ENCODE measurements at regions not wholly inside any gene's neighbourhood (a gene's known extent, or its start where the extent isn't known, plus 50 kb on each side); places are given as distances from the start of the nearest gene placed in this dataset.

GRCh38 chr3:13688824-13689223 is 139.9 kb downstream of the FBLN2 start:
- TF ChIP-seq CTCF (IDR thresholded peaks at IDR 0.05): no peak
- no peak for TF ChIP-seq POLR2A (IDR thresholded peaks at IDR 0.05)
